ENCODE measurements at regions not wholly inside any gene's neighbourhood (a gene's known extent, or its start where the extent isn't known, plus 50 kb on each side); places are given as distances from the start of the nearest gene placed in this dataset.

DNA sequence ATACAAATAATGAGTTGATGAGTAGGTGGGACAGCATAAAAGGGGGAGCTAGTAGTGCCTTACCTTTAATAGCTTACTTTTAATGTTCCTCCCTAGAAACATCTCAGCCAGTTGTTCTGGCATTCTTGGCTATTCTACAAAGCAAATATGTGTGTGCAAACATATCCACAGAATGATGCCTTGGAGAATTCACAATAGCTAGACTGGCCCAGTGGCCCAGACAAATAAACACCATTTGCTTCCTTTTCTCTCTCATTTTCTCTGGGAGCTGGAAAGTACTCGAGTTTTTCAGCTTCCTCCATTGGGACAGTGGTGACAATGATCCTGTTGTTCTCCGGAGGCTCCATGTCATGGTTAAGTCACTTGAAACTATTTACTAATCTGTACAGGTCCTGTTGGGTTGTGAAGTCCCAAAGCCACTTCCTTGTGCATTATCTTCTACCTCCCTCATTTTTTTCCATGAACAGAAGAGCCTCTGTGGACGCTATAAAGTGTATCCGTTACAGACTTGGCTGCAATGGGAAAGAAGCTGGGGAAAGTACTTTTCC is 122.9 kb downstream of the DMAC1 start:
- H3K36me3 Mint-ChIP-seq = no peaks in the 10 kb centered on the region
- Histone ChIP-seq H3K27me3 (ENCODE audit: control insufficient read depth, insufficient read depth, low read length) (no peaks in the 10 kb centered on the region), H3K36me3 (ENCODE audit: control insufficient read depth, insufficient read depth, low read length) (no peaks in the 10 kb centered on the region), H3K27ac (ENCODE audit: low read length) (no peak overlapping the region), H3K4me1 (ENCODE audit: control insufficient read depth, insufficient read depth, low read length) (no peaks in the 10 kb centered on the region), H3K4me3 (ENCODE audit: low read length) (no peak overlapping the region), H3K9me3 (ENCODE audit: control insufficient read depth, insufficient read depth, low read length) (no peaks in the 10 kb centered on the region)
- H3K9me3 Mint-ChIP-seq = no peaks in the 10 kb centered on the region
- WGBS (ENCODE audit: insufficient coverage) = 97% methylated on average over 2 of the region's 4 CpGs
- TF ChIP-seq CTCF (IDR thresholded peaks at IDR 0.05) = no peak
- intact Hi-C loops (cut with micrococcal nuclease) = no loop called here
- H3K4me3 Mint-ChIP-seq = no peak overlapping the region
- DNase-seq (no peak), ATAC-seq (no peak)
- peaks cover 5 to 6% of the 10 kb centered on the region in 2 donors for H3K27me3 Mint-ChIP-seq (ENCODE audit: low read depth in 2 of 2)
- no peaks in the 10 kb centered on the region for H3K4me1 Mint-ChIP-seq
- no peak overlapping the region for H3K27ac Mint-ChIP-seq

- Histone ChIP-seq H3K4me3 (ENCODE audit: low read length) (no peak overlapping the region), H3K27me3 (ENCODE audit: control insufficient read depth, insufficient read depth, low read length) (no peaks in the 10 kb centered on the region), H3K4me1 (ENCODE audit: control insufficient read depth, insufficient read depth, low read length) (no peaks in the 10 kb centered on the region), H3K36me3 (ENCODE audit: control insufficient read depth, insufficient read depth, low read length) (no peaks in the 10 kb centered on the region), H3K27ac (ENCODE audit: low read length) (no peak overlapping the region), H3K9me3 (ENCODE audit: control insufficient read depth, insufficient read depth, low read length) (no peaks in the 10 kb centered on the region)
- 82% methylated on average over 2 of the region's 2 CpGs for WGBS (ENCODE audit: insufficient coverage)
- H3K4me3 Mint-ChIP-seq = no peak overlapping the region
- peaks cover 5 to 6% of the 10 kb centered on the region in 2 donors for H3K27me3 Mint-ChIP-seq (ENCODE audit: low read depth in 2 of 2)
- H3K9me3 Mint-ChIP-seq = no peaks in the 10 kb centered on the region
- H3K27ac Mint-ChIP-seq = no peak overlapping the region
- DNase-seq (no peak), ATAC-seq (no peak)
- H3K4me1 Mint-ChIP-seq = no peaks in the 10 kb centered on the region
- H3K36me3 Mint-ChIP-seq = no peaks in the 10 kb centered on the region
- intact Hi-C loops (cut with micrococcal nuclease) = no loop called here
- TF ChIP-seq CTCF (IDR thresholded peaks at IDR 0.05) = no peak
Measured at GRCh38 chr9:7671847-7672246, 127.7 kb downstream of the DMAC1 start.

GRCh38 chr9:7668541-7668940 is 131.0 kb downstream of the DMAC1 start:
- WGBS (ENCODE audit: insufficient coverage) = no CpG with 5 or more reads among the region's 1 CpG
- no peaks in the 10 kb centered on the region for H3K9me3 ChIP-seq (ENCODE audit: control insufficient read depth, insufficient read depth, low read length)
- no peak for DNase-seq
- ATAC-seq = no peak
- H3K4me1 ChIP-seq (ENCODE audit: control insufficient read depth, insufficient read depth, low read length) = no peaks in the 10 kb centered on the region
- no peak overlapping the region for H3K27ac ChIP-seq (ENCODE audit: low read length)
- intact Hi-C loops (cut with micrococcal nuclease) = no loop called here
- no peaks in the 10 kb centered on the region for H3K36me3 ChIP-seq (ENCODE audit: control insufficient read depth, insufficient read depth, low read length)
- TF ChIP-seq CTCF (IDR thresholded peaks at IDR 0.05) = no peak
- no peaks in the 10 kb centered on the region for H3K36me3 Mint-ChIP-seq
- no peak overlapping the region for H3K27ac Mint-ChIP-seq
- H3K9me3 Mint-ChIP-seq = no peaks in the 10 kb centered on the region
- no peaks in the 10 kb centered on the region for H3K27me3 ChIP-seq (ENCODE audit: control insufficient read depth, insufficient read depth, low read length)
- H3K4me1 Mint-ChIP-seq = no peaks in the 10 kb centered on the region
- no peak overlapping the region for H3K4me3 ChIP-seq (ENCODE audit: low read length)
- no peak overlapping the region for H3K4me3 Mint-ChIP-seq
- H3K27me3 Mint-ChIP-seq (ENCODE audit: low read depth in 2 of 2) = peaks cover 3 to 6% of the 10 kb centered on the region in 2 donors

DNA sequence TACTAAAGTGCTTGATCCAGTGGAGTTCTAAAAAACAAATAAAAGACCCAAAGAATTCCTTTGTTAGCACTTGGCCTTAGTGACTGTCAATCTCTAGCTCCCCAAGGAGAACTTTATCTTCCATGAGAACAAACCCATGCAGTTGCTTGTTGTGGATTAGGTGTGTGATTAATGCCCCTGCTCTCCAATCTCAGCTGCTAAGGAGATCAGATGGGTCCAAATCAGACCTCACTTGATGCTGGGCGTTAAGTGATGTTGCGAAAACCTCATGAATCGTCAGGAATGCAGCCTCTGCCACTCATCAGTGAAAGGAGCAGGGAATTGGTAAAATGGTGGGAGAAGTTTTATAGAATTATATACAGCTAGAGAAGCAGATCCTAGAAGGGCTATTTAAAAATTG is 133.7 kb downstream of the DMAC1 start:
- Histone ChIP-seq H3K9me3 (ENCODE audit: control insufficient read depth, insufficient read depth, low read length) (no peaks in the 10 kb centered on the region), H3K4me3 (ENCODE audit: low read length) (no peak overlapping the region), H3K36me3 (ENCODE audit: control insufficient read depth, insufficient read depth, low read length) (no peaks in the 10 kb centered on the region), H3K27ac (ENCODE audit: low read length) (no peak overlapping the region), H3K4me1 (ENCODE audit: control insufficient read depth, insufficient read depth, low read length) (no peaks in the 10 kb centered on the region), H3K27me3 (ENCODE audit: control insufficient read depth, insufficient read depth, low read length) (no peaks in the 10 kb centered on the region)
- 91% methylated on average over 3 of the region's 3 CpGs for WGBS (ENCODE audit: insufficient coverage)
- Mint-ChIP-seq H3K4me1 (no peaks in the 10 kb centered on the region), H3K36me3 (no peaks in the 10 kb centered on the region), H3K4me3 (no peak overlapping the region), H3K27ac (no peak overlapping the region), H3K27me3 (ENCODE audit: low read depth in 2 of 2) (peaks cover 0 to 3% of the 10 kb centered on the region in 2 donors), H3K9me3 (no peaks in the 10 kb centered on the region)
- intact Hi-C loops (cut with micrococcal nuclease) = no loop called here
- no peak for DNase-seq
- no peak for TF ChIP-seq CTCF (IDR thresholded peaks at IDR 0.05)
- ATAC-seq = no peak
